H1 (cell line): ENCODE measurements at regions not wholly inside any gene's neighbourhood (a gene's known extent, or its start where the extent isn't known, plus 50 kb on each side); places are given as distances from the start of the nearest gene placed in this dataset.

Experiments
- ASH2L ChIP-seq: fragments of 200-600, 300-600 bp; sonication (generic); IDR thresholded peaks from one replicate; pipeline ENCODE4 v1.7.1; 2017; ENCODE audit warnings: low read length
- ATF2 ChIP-seq: IDR thresholded peaks from 2 replicates; pipeline ENCODE4 v1.6.1; 2012; ENCODE audit warnings: low read length, inconsistent platforms
- HDAC2 ChIP-seq, 2 experiments: fragments of 300-600 bp in 1 of 2; sonication (generic) in 1 of 2; IDR thresholded peaks; 2 replicates each; pipeline ENCODE4 v1.6.1; 2011 to 2012; ENCODE audit warnings: low read depth in 2 of 2, low read length in 2 of 2, mild to moderate bottlenecking in 2 of 2, moderate library complexity in 2 of 2, borderline replicate concordance in 1 of 2, inconsistent platforms in 1 of 2
- KDM1A ChIP-seq: fragments of 200-600, 300-600 bp; sonication (generic); IDR thresholded peaks from 2 replicates; pipeline ENCODE4 v1.7.1; 2016; ENCODE audit warnings: mild to moderate bottlenecking, low read length, borderline replicate concordance
- NANOG ChIP-seq: IDR thresholded peaks from 2 replicates; pipeline ENCODE4 v1.6.1; 2011; ENCODE audit warnings: low read length, low read depth, mild to moderate bottlenecking, inconsistent platforms; ENCODE audit not compliant: insufficient read depth, poor library complexity, severe bottlenecking
- RBBP5 ChIP-seq: IDR thresholded peaks from 2 replicates; pipeline ENCODE4 v1.7.1; 2012; ENCODE audit warnings: low read depth, mild to moderate bottlenecking, inconsistent platforms, low read length, moderate library complexity, borderline replicate concordance
- RFX5 ChIP-seq: IDR thresholded peaks from 2 replicates; pipeline ENCODE4 v1.6.1; 2011; ENCODE audit warnings: low read depth, low read length, improper control_type of control experiment, borderline replicate concordance
- SP4 ChIP-seq: IDR thresholded peaks from 2 replicates; pipeline ENCODE4 v1.6.1; 2012; ENCODE audit warnings: low read length, inconsistent platforms
- SUZ12 ChIP-seq: fragments of 200-600 bp; sonication (generic); IDR thresholded peaks from 2 replicates; pipeline ENCODE4 v1.6.1; 2012; ENCODE audit warnings: mild to moderate bottlenecking, inconsistent platforms, low read length, moderate library complexity, mixed read lengths
- TAF1 ChIP-seq: IDR thresholded peaks from 2 replicates; pipeline ENCODE4 v1.6.1; 2011; ENCODE audit warnings: mild to moderate bottlenecking, low read depth, low read length

- TF ChIP-seq NANOG: no peak
- no peak for TF ChIP-seq SP4
- TF ChIP-seq RFX5: no peak
- TF ChIP-seq TAF1: no peak
- no peak for TF ChIP-seq ATF2
- no peak for TF ChIP-seq RBBP5
- no peak for TF ChIP-seq SUZ12
- TF ChIP-seq HDAC2 (IDR thresholded peaks at IDR 0.05; ENCODE audit: borderline replicate concordance in 1 of 2, low read depth in 2 of 2, low read length in 2 of 2): no peak
- TF ChIP-seq KDM1A: no peak
- TF ChIP-seq ASH2L: no peak
Observed at GRCh38 chr2:147716906-147717305, 127.9 kb upstream of the ACVR2A start (continued).
